ENCODE measurements at regions not wholly inside any gene's neighbourhood (a gene's known extent, or its start where the extent isn't known, plus 50 kb on each side); places are given as distances from the start of the nearest gene placed in this dataset.
"Not testable (repeated sequence)": the region's sequence is repeated elsewhere in the genome, so short reads cannot be mapped to it uniquely, and the experiment has no call there.

DNA sequence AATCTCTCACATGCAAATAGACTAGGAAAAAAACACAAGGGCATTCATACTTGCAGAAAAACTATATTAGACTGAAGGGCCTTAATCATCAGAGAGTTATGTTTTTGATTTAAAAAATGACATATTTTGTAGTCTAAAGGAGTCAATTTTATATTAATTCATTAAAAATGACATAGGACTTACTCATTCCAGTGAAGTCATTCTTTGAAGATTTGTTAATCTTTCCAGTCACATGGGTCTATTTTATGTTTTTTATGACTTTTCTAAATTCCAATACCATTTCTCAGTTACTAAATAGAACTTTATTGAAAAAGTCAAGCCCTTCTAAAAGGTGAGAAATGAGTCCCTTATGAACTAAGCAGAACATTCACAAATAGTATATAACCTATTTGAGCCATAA, 743.8 kb upstream of the INTU start:
- Mint-ChIP-seq H3K36me3 (no peaks in the 10 kb centered on the region), H3K9me3 (peaks cover 12% of the 10 kb centered on the region), H3K27me3 (no peaks in the 10 kb centered on the region), H3K4me1 (no peaks in the 10 kb centered on the region), H3K27ac (no peak overlapping the region), H3K4me3 (no peak overlapping the region)

DNA sequence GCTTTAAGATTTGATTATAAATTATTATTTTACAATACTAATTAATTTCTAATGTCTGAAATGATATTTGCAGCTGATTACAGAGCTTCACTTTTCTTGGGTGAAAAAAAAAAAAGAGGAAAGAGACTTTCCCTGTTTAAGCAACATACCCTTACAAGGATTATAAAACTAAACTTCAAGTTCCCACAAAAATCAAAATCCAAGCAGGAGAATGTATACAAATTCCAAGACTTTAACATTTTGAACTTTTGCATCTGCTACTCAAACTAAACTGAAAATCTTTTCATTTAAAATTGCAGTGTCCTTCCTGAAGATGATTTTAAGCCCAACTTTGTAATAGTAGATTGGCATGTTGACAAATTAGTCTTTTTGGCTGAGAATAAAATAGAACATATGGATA, 742.4 kb upstream of the INTU start:
- Mint-ChIP-seq H3K27me3 (no peaks in the 10 kb centered on the region), H3K9me3 (peaks cover 12% of the 10 kb centered on the region), H3K4me1 (no peaks in the 10 kb centered on the region), H3K36me3 (no peaks in the 10 kb centered on the region), H3K27ac (no peak overlapping the region), H3K4me3 (no peak overlapping the region)

DNA sequence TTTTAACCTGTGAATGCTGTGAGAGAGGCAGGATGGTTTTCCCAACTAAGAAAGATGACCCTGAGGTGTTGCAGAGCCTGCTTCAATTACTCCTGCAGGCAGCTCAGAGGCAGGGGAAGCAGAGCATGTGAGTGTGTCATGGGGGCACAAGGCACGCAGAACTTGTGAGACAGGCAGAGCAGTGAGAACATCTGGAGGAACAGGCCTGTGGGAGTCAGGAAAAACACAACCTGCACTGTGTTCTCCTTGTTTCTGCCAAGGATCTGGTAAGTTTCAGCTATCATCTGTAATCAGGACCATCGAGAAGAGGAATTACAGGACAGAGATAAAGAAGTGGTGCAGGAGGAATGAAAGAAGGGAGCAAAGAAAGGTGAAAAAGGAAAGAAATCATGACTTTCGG, 741.8 kb upstream of the INTU start:
- H3K4me3 Mint-ChIP-seq = no peak overlapping the region
- no peak overlapping the region for H3K27ac Mint-ChIP-seq
- H3K27me3 Mint-ChIP-seq = no peaks in the 10 kb centered on the region
- no peaks in the 10 kb centered on the region for H3K36me3 Mint-ChIP-seq
- peaks cover 14% of the 10 kb centered on the region for H3K9me3 Mint-ChIP-seq
- no peaks in the 10 kb centered on the region for H3K4me1 Mint-ChIP-seq

DNA sequence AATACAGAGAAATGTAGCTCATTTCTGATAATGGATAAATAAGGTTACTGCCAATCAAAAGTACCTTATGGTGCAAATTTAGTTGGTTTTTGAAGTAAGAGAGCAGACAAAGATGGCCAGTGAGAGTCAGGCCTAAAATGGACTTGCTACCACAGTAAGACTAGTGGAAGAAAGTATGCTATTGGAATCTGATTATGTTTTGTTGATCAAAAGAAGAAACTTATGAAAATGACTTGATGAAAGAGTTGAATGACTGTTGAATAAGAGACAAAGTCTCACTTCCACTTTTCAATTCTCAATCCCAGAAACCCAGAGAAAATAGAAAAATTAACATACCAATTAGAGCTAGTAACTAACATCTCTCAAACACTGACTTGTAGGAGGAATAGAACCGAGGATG, 737.8 kb upstream of the INTU start:
- Mint-ChIP-seq H3K27me3 (no peaks in the 10 kb centered on the region), H3K4me3 (no peak overlapping the region), H3K4me1 (no peaks in the 10 kb centered on the region), H3K27ac (no peak overlapping the region), H3K9me3 (peaks cover 18% of the 10 kb centered on the region), H3K36me3 (no peaks in the 10 kb centered on the region)

DNA sequence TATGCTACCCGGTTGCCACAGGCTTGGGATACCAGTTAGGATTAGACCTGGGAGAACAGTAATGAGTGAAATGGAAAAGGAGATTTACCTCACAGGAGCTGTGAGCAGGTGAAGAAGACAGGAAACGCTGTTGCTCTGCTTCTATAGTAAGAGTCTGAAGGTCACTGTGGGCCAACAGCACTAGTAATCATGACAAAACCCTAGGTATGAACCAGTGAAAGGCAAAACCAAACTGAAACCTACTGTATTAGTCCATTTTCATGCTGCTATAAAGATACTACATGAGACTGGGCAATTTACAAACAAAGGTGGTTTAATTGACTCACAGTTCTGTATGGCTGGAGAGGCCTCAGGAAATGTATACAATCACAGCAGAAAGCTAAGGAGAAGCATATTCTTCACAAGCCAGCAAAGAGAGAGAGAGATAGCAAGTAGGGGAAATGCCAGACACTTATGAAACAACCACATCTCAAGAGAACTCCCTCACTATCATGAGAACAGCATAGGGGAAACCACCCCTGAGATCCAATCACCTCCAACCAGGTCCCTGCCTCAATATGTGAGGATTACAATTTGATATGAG, 736.7 kb upstream of the INTU start:
- H3K9me3 Mint-ChIP-seq = peaks cover 18% of the 10 kb centered on the region
- no peak overlapping the region for H3K27ac Mint-ChIP-seq
- no peaks in the 10 kb centered on the region for H3K27me3 Mint-ChIP-seq
- no peak overlapping the region for H3K4me3 Mint-ChIP-seq
- no peaks in the 10 kb centered on the region for H3K36me3 Mint-ChIP-seq
- no peaks in the 10 kb centered on the region for H3K4me1 Mint-ChIP-seq

DNA sequence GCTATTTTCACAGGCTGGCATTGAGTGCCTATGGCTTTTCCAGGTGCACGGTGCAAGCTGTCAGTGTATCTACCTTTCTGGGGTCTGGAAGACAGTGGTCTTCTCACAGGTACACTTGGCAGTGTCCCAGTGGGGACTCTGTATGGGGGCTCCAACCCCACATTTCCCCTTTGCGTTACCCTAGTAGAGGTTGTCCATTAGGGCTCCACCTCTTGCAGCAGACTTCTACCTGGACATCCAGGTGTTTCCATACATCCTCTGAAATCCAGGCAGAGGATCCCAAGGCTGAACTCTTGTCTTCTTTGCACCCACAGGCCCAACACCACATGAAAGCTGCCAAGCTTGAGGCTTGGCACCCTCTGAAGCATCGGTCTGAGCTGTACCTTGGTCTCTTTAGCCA, 735.7 kb upstream of the INTU start:
- Mint-ChIP-seq H3K27me3 (no peaks in the 10 kb centered on the region), H3K4me3 (no peak overlapping the region), H3K4me1 (no peaks in the 10 kb centered on the region), H3K9me3 (peaks cover 15% of the 10 kb centered on the region), H3K27ac (no peak overlapping the region), H3K36me3 (no peaks in the 10 kb centered on the region)

GRCh38 chr4:126898815-126899214, 733.9 kb upstream of the INTU start:
- no peak overlapping the region for H3K4me3 Mint-ChIP-seq
- peaks cover 10% of the 10 kb centered on the region for H3K9me3 Mint-ChIP-seq
- H3K36me3 Mint-ChIP-seq = no peaks in the 10 kb centered on the region
- H3K4me1 Mint-ChIP-seq = no peaks in the 10 kb centered on the region
- H3K27me3 Mint-ChIP-seq = no peaks in the 10 kb centered on the region
- H3K27ac Mint-ChIP-seq = no peak overlapping the region

DNA sequence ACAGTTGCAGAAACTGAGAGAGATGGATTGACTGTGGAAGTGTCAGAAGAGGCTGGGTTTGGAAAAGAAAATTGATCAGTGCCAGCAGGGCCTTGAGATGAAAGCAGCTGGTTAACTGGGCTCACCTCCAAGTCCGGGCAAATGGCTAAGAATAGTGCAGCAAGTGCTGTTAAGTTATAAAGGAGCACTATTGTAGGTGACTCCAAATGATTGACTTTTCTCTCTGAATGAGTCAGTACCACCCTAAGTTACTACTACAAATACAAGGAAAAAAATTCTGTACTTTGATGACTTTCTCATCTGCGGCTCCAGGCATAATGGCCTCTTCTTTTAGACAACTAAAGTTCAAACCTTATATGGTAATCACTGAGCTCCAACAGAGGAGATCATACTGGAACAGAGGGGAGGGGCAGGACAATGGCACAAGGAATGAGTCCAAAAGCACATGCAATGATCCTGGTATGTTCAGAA, 733.4 kb upstream of the INTU start:
- Mint-ChIP-seq H3K9me3 (peaks cover 10% of the 10 kb centered on the region), H3K27ac (no peak overlapping the region), H3K4me3 (no peak overlapping the region), H3K27me3 (no peaks in the 10 kb centered on the region), H3K4me1 (no peaks in the 10 kb centered on the region), H3K36me3 (no peaks in the 10 kb centered on the region)

GRCh38 chr4:126906466-126906865, 726.3 kb upstream of the INTU start:
- H3K36me3 Mint-ChIP-seq = no peaks in the 10 kb centered on the region
- H3K9me3 Mint-ChIP-seq = peaks cover 14% of the 10 kb centered on the region
- no peak overlapping the region for H3K27ac Mint-ChIP-seq
- no peak overlapping the region for H3K4me3 Mint-ChIP-seq
- H3K27me3 Mint-ChIP-seq = no peaks in the 10 kb centered on the region
- no peaks in the 10 kb centered on the region for H3K4me1 Mint-ChIP-seq

DNA sequence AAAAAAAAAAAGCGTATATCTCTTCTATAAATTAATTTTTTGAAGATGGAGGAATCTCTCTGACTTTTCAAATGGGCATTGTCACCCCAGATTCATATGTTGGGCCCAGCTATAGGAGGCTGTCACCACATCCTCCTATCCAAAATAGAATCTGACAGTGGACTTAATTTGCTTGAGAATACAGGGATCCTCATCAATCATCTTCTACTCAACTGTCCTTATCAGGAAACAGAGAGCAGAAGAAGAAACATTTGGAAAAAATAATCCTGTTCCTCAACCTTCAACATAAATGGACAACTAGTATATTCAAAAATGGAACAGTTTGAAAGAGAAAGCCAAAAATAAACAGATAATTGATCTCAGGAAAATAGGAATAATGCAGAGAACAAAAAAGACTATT, 725.4 kb upstream of the INTU start:
- no peaks in the 10 kb centered on the region for H3K36me3 Mint-ChIP-seq
- no peak overlapping the region for H3K27ac Mint-ChIP-seq
- peaks cover 18% of the 10 kb centered on the region for H3K9me3 Mint-ChIP-seq
- no peaks in the 10 kb centered on the region for H3K27me3 Mint-ChIP-seq
- H3K4me3 Mint-ChIP-seq = no peak overlapping the region
- no peaks in the 10 kb centered on the region for H3K4me1 Mint-ChIP-seq

DNA sequence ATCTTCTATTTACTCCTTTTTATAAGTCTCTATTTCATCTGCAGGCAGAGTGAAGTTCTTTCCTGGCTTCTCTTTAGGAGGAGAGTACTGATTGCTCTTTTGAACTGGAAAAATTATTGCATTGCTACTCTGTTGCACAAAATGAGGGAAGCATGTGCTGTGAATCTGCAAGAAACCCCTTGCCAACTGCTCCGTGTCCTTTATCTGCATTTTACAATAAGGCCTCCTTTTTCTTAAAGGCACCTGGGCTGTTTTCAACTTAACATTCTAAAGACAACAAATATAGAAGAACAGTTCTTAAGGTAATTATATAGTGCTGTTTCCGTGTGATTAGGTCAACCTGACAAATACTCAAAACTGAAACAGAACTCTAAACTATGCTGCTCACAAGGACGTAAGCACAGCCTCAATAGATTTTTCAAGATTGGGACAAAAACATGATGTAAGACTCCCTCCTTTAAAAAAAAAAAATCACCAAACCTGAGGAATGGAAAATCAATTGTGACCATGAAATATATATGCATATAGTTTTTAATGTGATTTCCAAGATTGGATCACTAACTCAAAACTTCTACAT, 716.6 kb upstream of the INTU start:
- H3K36me3 Mint-ChIP-seq = no peaks in the 10 kb centered on the region
- no peak overlapping the region for H3K4me3 Mint-ChIP-seq
- peaks cover 28% of the 10 kb centered on the region for H3K9me3 Mint-ChIP-seq
- no peaks in the 10 kb centered on the region for H3K4me1 Mint-ChIP-seq
- no peaks in the 10 kb centered on the region for H3K27me3 Mint-ChIP-seq
- H3K27ac Mint-ChIP-seq = no peak overlapping the region

- Mint-ChIP-seq H3K36me3 (no peaks in the 10 kb centered on the region), H3K4me3 (no peak overlapping the region), H3K9me3 (peaks cover 27% of the 10 kb centered on the region), H3K4me1 (no peaks in the 10 kb centered on the region), H3K27me3 (no peaks in the 10 kb centered on the region), H3K27ac (no peak overlapping the region)
These were observed 716.1 kb upstream of the INTU start for GRCh38 chr4:126916626-126917140.

GRCh38 chr4:126922328-126922938, 710.3 kb upstream of the INTU start:
- not testable (repeated sequence) for H3K4me3 Mint-ChIP-seq, H3K4me1 Mint-ChIP-seq, H3K27ac Mint-ChIP-seq, H3K36me3 Mint-ChIP-seq, H3K27me3 Mint-ChIP-seq
- peaks cover 15% of the 10 kb centered on the region for H3K9me3 Mint-ChIP-seq

DNA sequence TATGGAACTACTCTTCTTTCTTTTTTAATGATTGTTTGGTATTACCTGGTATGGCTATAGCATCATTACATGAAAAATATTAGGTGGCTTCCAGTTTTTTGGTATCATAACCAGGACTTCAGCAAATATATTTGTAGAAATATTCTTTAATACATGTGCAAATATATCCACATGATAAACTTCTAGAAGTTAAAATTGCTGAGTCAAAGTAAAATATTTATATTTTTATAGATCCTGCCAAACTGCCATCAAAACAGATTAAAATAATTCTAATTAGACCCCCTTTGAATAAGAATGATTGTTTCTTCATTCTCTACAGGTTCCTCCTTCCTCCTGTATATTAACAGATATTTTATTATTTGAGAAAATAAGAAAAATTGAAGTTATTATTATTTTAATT, 708.5 kb upstream of the INTU start:
- H3K4me3 Mint-ChIP-seq = no peak overlapping the region

GRCh38 chr4:126930059-126930458, 702.7 kb upstream of the INTU start:
- H3K9me3 Mint-ChIP-seq, H3K27ac Mint-ChIP-seq, H3K4me1 Mint-ChIP-seq, H3K36me3 Mint-ChIP-seq, H3K4me3 Mint-ChIP-seq, H3K27me3 Mint-ChIP-seq: not testable (repeated sequence)

More for the DNA sequence above, 708.5 kb upstream of the INTU start:
- peaks cover 1% of the 10 kb centered on the region for H3K9me3 Mint-ChIP-seq
- no peaks in the 10 kb centered on the region for H3K36me3 Mint-ChIP-seq
- H3K27me3 Mint-ChIP-seq = no peaks in the 10 kb centered on the region
- no peak overlapping the region for H3K27ac Mint-ChIP-seq
- no peaks in the 10 kb centered on the region for H3K4me1 Mint-ChIP-seq

DNA sequence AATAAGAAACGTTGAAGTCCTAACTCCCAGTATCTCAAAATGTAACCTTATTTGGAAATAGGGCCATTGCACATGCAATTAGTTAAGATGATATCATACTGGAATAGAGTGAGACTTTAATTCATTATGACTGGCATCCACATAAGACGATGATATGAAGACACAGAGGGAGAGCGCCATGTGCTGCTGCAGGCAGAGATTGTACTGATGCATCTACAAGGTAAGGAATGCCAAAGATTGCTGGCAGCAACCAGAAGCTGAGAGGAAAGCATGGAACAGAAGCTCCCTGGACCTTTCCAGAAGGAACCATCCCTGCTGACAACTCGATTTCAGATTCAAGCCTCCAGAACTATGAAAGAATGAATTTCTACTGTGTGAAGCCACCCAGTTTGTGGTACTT, 697.0 kb upstream of the INTU start:
- Mint-ChIP-seq H3K4me1 (no peaks in the 10 kb centered on the region), H3K36me3 (no peaks in the 10 kb centered on the region), H3K9me3 (no peaks in the 10 kb centered on the region), H3K4me3 (no peak overlapping the region), H3K27me3 (no peaks in the 10 kb centered on the region), H3K27ac (no peak overlapping the region)

Measured in activated naive CD4-positive, alpha-beta T cell treated with anti-CD3 and anti-CD28 coated beads, Interleukin-2, amount 50 U/mL, for 24 hours (primary cell).